ENCODE measurements at regions not wholly inside any gene's neighbourhood (a gene's known extent, or its start where the extent isn't known, plus 50 kb on each side); places are given as distances from the start of the nearest gene placed in this dataset.

- no peak for DNase-seq (ENCODE audit: extremely low spot score, unreplicated experiment)
- H3K36me3 Mint-ChIP-seq: no peaks in the 10 kb centered on the region
- H3K27ac Mint-ChIP-seq: no peak overlapping the region
- H3K9me3 Mint-ChIP-seq: peaks cover 2% of the 10 kb centered on the region
- TF ChIP-seq CTCF (conservative IDR thresholded peaks at IDR 0.05): no peak
- H3K4me3 Mint-ChIP-seq: no peak overlapping the region
- no peaks in the 10 kb centered on the region for H3K27me3 Mint-ChIP-seq
- no peaks in the 10 kb centered on the region for H3K4me1 Mint-ChIP-seq (ENCODE audit: unreplicated experiment)
Measured at GRCh38 chr7:153152801-153153422, 393.4 kb downstream of the ACTR3B start.

GRCh38 chr7:153158149-153158548, 398.6 kb downstream of the ACTR3B start:
- Mint-ChIP-seq H3K27ac (no peak overlapping the region), H3K27me3 (no peaks in the 10 kb centered on the region), H3K9me3 (no peaks in the 10 kb centered on the region), H3K4me3 (no peak overlapping the region), H3K36me3 (no peaks in the 10 kb centered on the region), H3K4me1 (ENCODE audit: unreplicated experiment) (no peaks in the 10 kb centered on the region)
- TF ChIP-seq CTCF (conservative IDR thresholded peaks at IDR 0.05): no peak
- no peak for DNase-seq (ENCODE audit: extremely low spot score, unreplicated experiment)

GRCh38 chr7:153170287-153170686, 410.7 kb downstream of the ACTR3B start:
- DNase-seq (ENCODE audit: extremely low spot score, unreplicated experiment): no peak
- TF ChIP-seq CTCF (conservative IDR thresholded peaks at IDR 0.05): no peak
- Mint-ChIP-seq H3K9me3 (no peaks in the 10 kb centered on the region), H3K4me1 (ENCODE audit: unreplicated experiment) (no peaks in the 10 kb centered on the region), H3K4me3 (no peak overlapping the region), H3K36me3 (no peaks in the 10 kb centered on the region), H3K27ac (no peak overlapping the region), H3K27me3 (no peaks in the 10 kb centered on the region)

- TF ChIP-seq CTCF (conservative IDR thresholded peaks at IDR 0.05): no peak
- peaks cover 4% of the 10 kb centered on the region for H3K9me3 Mint-ChIP-seq
- H3K4me1 Mint-ChIP-seq (ENCODE audit: unreplicated experiment): no peaks in the 10 kb centered on the region
Measured at GRCh38 chr7:153185936-153186335, 426.4 kb downstream of the ACTR3B start.

GRCh38 chr7:153188161-153188560, 428.6 kb downstream of the ACTR3B start:
- H3K9me3 Mint-ChIP-seq: peaks cover 4% of the 10 kb centered on the region
- no peaks in the 10 kb centered on the region for H3K4me1 Mint-ChIP-seq (ENCODE audit: unreplicated experiment)
- no peak overlapping the region for H3K27ac Mint-ChIP-seq
- no peaks in the 10 kb centered on the region for H3K36me3 Mint-ChIP-seq
- DNase-seq (ENCODE audit: extremely low spot score, unreplicated experiment): no peak
- H3K27me3 Mint-ChIP-seq: no peaks in the 10 kb centered on the region
- H3K4me3 Mint-ChIP-seq: no peak overlapping the region
- no peak for TF ChIP-seq CTCF (conservative IDR thresholded peaks at IDR 0.05)

More at GRCh38 chr7:153185936-153186335, 426.4 kb downstream of the ACTR3B start:
- DNase-seq (ENCODE audit: extremely low spot score, unreplicated experiment): no peak
- H3K4me3 Mint-ChIP-seq: no peak overlapping the region
- no peaks in the 10 kb centered on the region for H3K27me3 Mint-ChIP-seq
- H3K36me3 Mint-ChIP-seq: no peaks in the 10 kb centered on the region
- no peak overlapping the region for H3K27ac Mint-ChIP-seq

- no peaks in the 10 kb centered on the region for H3K27me3 Mint-ChIP-seq
- no peak overlapping the region for H3K27ac Mint-ChIP-seq
- no peak for DNase-seq (ENCODE audit: extremely low spot score, unreplicated experiment)
- TF ChIP-seq CTCF (conservative IDR thresholded peaks at IDR 0.05): no peak
- peaks cover 4% of the 10 kb centered on the region for H3K9me3 Mint-ChIP-seq
- no peak overlapping the region for H3K4me3 Mint-ChIP-seq
- no peaks in the 10 kb centered on the region for H3K4me1 Mint-ChIP-seq (ENCODE audit: unreplicated experiment)
- H3K36me3 Mint-ChIP-seq: no peaks in the 10 kb centered on the region
Measured at GRCh38 chr7:153188630-153189029, 429.1 kb downstream of the ACTR3B start.
